ENCODE measurements at regions not wholly inside any gene's neighbourhood (a gene's known extent, or its start where the extent isn't known, plus 50 kb on each side); places are given as distances from the start of the nearest gene placed in this dataset.

- Histone ChIP-seq H3K9me3 (no peaks in the 10 kb centered on the region), H3K4me3 (no peak overlapping the region), H3K27ac (no peak overlapping the region), H3K36me3 (no peaks in the 10 kb centered on the region), H3K27me3 (no peaks in the 10 kb centered on the region), H3K4me1 (no peaks in the 10 kb centered on the region)
- ATAC-seq (no peak), DNase-seq (no peak)
- TF ChIP-seq CTCF (IDR thresholded peaks at IDR 0.05), result no peak
- intact Hi-C loops (cut with DNase I), result no loop called here
These were observed 207.9 kb upstream of the CHRNA7 start for GRCh38 chr15:31822463-31822862.

GRCh38 chr15:31824024-31824423, 206.3 kb upstream of the CHRNA7 start:
- no peaks in the 10 kb centered on the region for H3K36me3 ChIP-seq
- H3K4me3 ChIP-seq, result no peak overlapping the region
- no peak for TF ChIP-seq CTCF (IDR thresholded peaks at IDR 0.05)
- H3K27ac ChIP-seq, result no peak overlapping the region
- intact Hi-C loops (cut with DNase I), result no loop called here
- ATAC-seq (no peak), DNase-seq (no peak)
- H3K27me3 ChIP-seq, result no peaks in the 10 kb centered on the region
- no peaks in the 10 kb centered on the region for H3K9me3 ChIP-seq
- H3K4me1 ChIP-seq, result no peaks in the 10 kb centered on the region

- ATAC-seq (no peak), DNase-seq (no peak)
- Histone ChIP-seq H3K4me3 (no peak overlapping the region), H3K36me3 (no peaks in the 10 kb centered on the region), H3K27ac (no peak overlapping the region), H3K27me3 (no peaks in the 10 kb centered on the region), H3K4me1 (no peaks in the 10 kb centered on the region), H3K9me3 (no peaks in the 10 kb centered on the region)
- intact Hi-C loops (cut with DNase I), result no loop called here
- no peak for TF ChIP-seq CTCF (IDR thresholded peaks at IDR 0.05)
These were observed 201.7 kb upstream of the CHRNA7 start for GRCh38 chr15:31828594-31828993.

GRCh38 chr15:31830591-31830990, 199.7 kb upstream of the CHRNA7 start:
- Histone ChIP-seq H3K27ac (no peak overlapping the region), H3K27me3 (no peaks in the 10 kb centered on the region), H3K9me3 (no peaks in the 10 kb centered on the region), H3K4me3 (no peak overlapping the region), H3K36me3 (no peaks in the 10 kb centered on the region), H3K4me1 (no peaks in the 10 kb centered on the region)
- no peak for DNase-seq
- intact Hi-C loops (cut with DNase I), result no loop called here
- no peak for ATAC-seq
- TF ChIP-seq CTCF (IDR thresholded peaks at IDR 0.05), result no peak

- Histone ChIP-seq H3K27ac (no peak overlapping the region), H3K4me3 (no peak overlapping the region), H3K36me3 (no peaks in the 10 kb centered on the region), H3K27me3 (no peaks in the 10 kb centered on the region), H3K9me3 (no peaks in the 10 kb centered on the region), H3K4me1 (no peaks in the 10 kb centered on the region)
- DNase-seq, result no peak
- no peak for ATAC-seq
- intact Hi-C loops (cut with DNase I), result no loop called here
- no peak for TF ChIP-seq CTCF (IDR thresholded peaks at IDR 0.05)
These were observed 198.7 kb upstream of the CHRNA7 start for GRCh38 chr15:31831596-31831995.

- no peak for DNase-seq
- no peak for TF ChIP-seq CTCF (IDR thresholded peaks at IDR 0.05)
- no peak for ATAC-seq
- no peak overlapping the region for H3K27ac ChIP-seq
- no peaks in the 10 kb centered on the region for H3K4me1 ChIP-seq
- no peaks in the 10 kb centered on the region for H3K36me3 ChIP-seq
- H3K9me3 ChIP-seq, result no peaks in the 10 kb centered on the region
- intact Hi-C loops (cut with DNase I), result no loop called here
- H3K4me3 ChIP-seq, result no peak overlapping the region
- H3K27me3 ChIP-seq, result no peaks in the 10 kb centered on the region
These were observed 195.7 kb upstream of the CHRNA7 start for GRCh38 chr15:31834654-31835053.
